ENCODE measurements at regions not wholly inside any gene's neighbourhood (a gene's known extent, or its start where the extent isn't known, plus 50 kb on each side); places are given as distances from the start of the nearest gene placed in this dataset.

- DNase-seq (ENCODE audit: extremely low read depth in 1 of 11, low read depth in 9 of 11, low spot score in 4 of 11) = no peak
These were observed 120.6 kb upstream of the CCDC112 start for GRCh38 chr5:115417076-115417475.

GRCh38 chr5:115415143-115415491 lies 118.7 kb upstream of the CCDC112 start:
- DNase-seq (ENCODE audit: extremely low read depth in 1 of 11, low read depth in 9 of 11, low spot score in 4 of 11) = no peak

GRCh38 chr5:115414406-115415142 lies 118.1 kb upstream of the CCDC112 start:
- peak in 1 of 11 donors; percentile 9 for DNase-seq (ENCODE audit: extremely low read depth in 1 of 11, low read depth in 9 of 11, low spot score in 4 of 11)

GRCh38 chr5:115413651-115414050 lies 117.2 kb upstream of the CCDC112 start:
- no peak for DNase-seq (ENCODE audit: extremely low read depth in 1 of 11, low read depth in 9 of 11, low spot score in 4 of 11)

GRCh38 chr5:115409094-115409493 lies 112.6 kb upstream of the CCDC112 start:
- DNase-seq (ENCODE audit: extremely low read depth in 1 of 11, low read depth in 9 of 11, low spot score in 4 of 11) = no peak

- no peak for DNase-seq (ENCODE audit: extremely low read depth in 1 of 11, low read depth in 9 of 11, low spot score in 4 of 11)
These were observed 106.5 kb upstream of the CCDC112 start for GRCh38 chr5:115402822-115403577.

- no peak for DNase-seq (ENCODE audit: extremely low read depth in 1 of 11, low read depth in 9 of 11, low spot score in 4 of 11)
These were observed 105.6 kb upstream of the CCDC112 start for GRCh38 chr5:115402092-115402491.

- no peak for DNase-seq (ENCODE audit: extremely low read depth in 1 of 11, low read depth in 9 of 11, low spot score in 4 of 11)
These were observed 102.3 kb upstream of the CCDC112 start for GRCh38 chr5:115398719-115399118.

- DNase-seq (ENCODE audit: extremely low read depth in 1 of 11, low read depth in 9 of 11, low spot score in 4 of 11) = no peak
These were observed 100.2 kb upstream of the CCDC112 start for GRCh38 chr5:115396688-115397087.

- no peak for DNase-seq (ENCODE audit: extremely low read depth in 1 of 11, low read depth in 9 of 11, low spot score in 4 of 11)
These were observed 99.6 kb upstream of the CCDC112 start for GRCh38 chr5:115396081-115396480.

- DNase-seq (ENCODE audit: extremely low read depth in 1 of 11, low read depth in 9 of 11, low spot score in 4 of 11) = no peak
These were observed 98.1 kb upstream of the CCDC112 start for GRCh38 chr5:115394531-115394930.

GRCh38 chr5:115393239-115393638 lies 96.8 kb upstream of the CCDC112 start:
- no peak for DNase-seq (ENCODE audit: extremely low read depth in 1 of 11, low read depth in 9 of 11, low spot score in 4 of 11)

GRCh38 chr5:115392611-115393010 lies 96.2 kb upstream of the CCDC112 start:
- DNase-seq (ENCODE audit: extremely low read depth in 1 of 11, low read depth in 9 of 11, low spot score in 4 of 11) = no peak

GRCh38 chr5:115391780-115392179 lies 95.3 kb upstream of the CCDC112 start:
- DNase-seq (ENCODE audit: extremely low read depth in 1 of 11, low read depth in 9 of 11, low spot score in 4 of 11) = no peak

- DNase-seq (ENCODE audit: extremely low read depth in 1 of 11, low read depth in 9 of 11, low spot score in 4 of 11) = no peak
These were observed 93.4 kb upstream of the CCDC112 start for GRCh38 chr5:115389799-115390382.

- DNase-seq (ENCODE audit: extremely low read depth in 1 of 11, low read depth in 9 of 11, low spot score in 4 of 11) = no peak
These were observed 92.8 kb upstream of the CCDC112 start for GRCh38 chr5:115389034-115389798.

- no peak for DNase-seq (ENCODE audit: extremely low read depth in 1 of 11, low read depth in 9 of 11, low spot score in 4 of 11)
These were observed 91.8 kb upstream of the CCDC112 start for GRCh38 chr5:115388240-115388639.

- no peak for DNase-seq (ENCODE audit: extremely low read depth in 1 of 11, low read depth in 9 of 11, low spot score in 4 of 11)
These were observed 91.4 kb upstream of the CCDC112 start for GRCh38 chr5:115387816-115388215.

GRCh38 chr5:115386657-115387056 lies 90.2 kb upstream of the CCDC112 start:
- no peak for DNase-seq (ENCODE audit: extremely low read depth in 1 of 11, low read depth in 9 of 11, low spot score in 4 of 11)
